PC-9 (cell line): ENCODE measurements at regions not wholly inside any gene's neighbourhood (a gene's known extent, or its start where the extent isn't known, plus 50 kb on each side); places are given as distances from the start of the nearest gene placed in this dataset.

ENCODE experiments used
- CTCF ChIP-seq: fragments of 200-600 bp; sonication (generic); conservative IDR thresholded peaks from 2 replicates; pipeline ENCODE4 v1.6.1; 2017; ENCODE audit warnings: mixed run types, antibody characterized with exemption, mild to moderate bottlenecking, moderate library complexity
- EZH2 ChIP-seq: fragments of 200-600 bp; sonication (generic); IDR thresholded peaks from 2 replicates; pipeline ENCODE4 v1.8.0; 2017; ENCODE audit warnings: antibody characterized with exemption, low read depth

GRCh38 chr5:68465133-68465532 is 249.6 kb downstream of the PIK3R1 start:
- no peak for TF ChIP-seq CTCF
- no peak for TF ChIP-seq EZH2
